ENCODE measurements at regions not wholly inside any gene's neighbourhood (a gene's known extent, or its start where the extent isn't known, plus 50 kb on each side); places are given as distances from the start of the nearest gene placed in this dataset.
A peak's percentile ranks its signal among the peaks of the same experiment; 100 is the strongest.

- DNase-seq (ENCODE audit: low spot score), result no peak
Observed at GRCh38 chr18:1564793-1565192, 660.1 kb downstream of the ADCYAP1 start.

GRCh38 chr18:1571206-1571605 lies 666.5 kb downstream of the ADCYAP1 start:
- DNase-seq (ENCODE audit: low spot score), result no peak

- DNase-seq (ENCODE audit: low spot score), result no peak
Observed at GRCh38 chr18:1573732-1574131, 669.1 kb downstream of the ADCYAP1 start.

GRCh38 chr18:1575084-1575483 lies 670.4 kb downstream of the ADCYAP1 start:
- no peak for DNase-seq (ENCODE audit: low spot score)

- no peak for DNase-seq (ENCODE audit: low spot score)
Observed at GRCh38 chr18:1578505-1578904, 673.8 kb downstream of the ADCYAP1 start.

GRCh38 chr18:1581581-1581980 lies 676.9 kb downstream of the ADCYAP1 start:
- no peak for DNase-seq (ENCODE audit: low spot score)

GRCh38 chr18:1585881-1586488 lies 681.3 kb downstream of the ADCYAP1 start:
- DNase-seq (ENCODE audit: low spot score), result peak; percentile 48

- no peak for DNase-seq (ENCODE audit: low spot score)
Observed at GRCh38 chr18:1593091-1593490, 688.4 kb downstream of the ADCYAP1 start.

- DNase-seq (ENCODE audit: low spot score), result no peak
Observed at GRCh38 chr18:1595195-1595594, 690.5 kb downstream of the ADCYAP1 start.

- no peak for DNase-seq (ENCODE audit: low spot score)
Observed at GRCh38 chr18:1599196-1599595, 694.5 kb downstream of the ADCYAP1 start.

GRCh38 chr18:1604751-1605150 lies 700.1 kb downstream of the ADCYAP1 start:
- no peak for DNase-seq (ENCODE audit: low spot score)

- DNase-seq (ENCODE audit: low spot score), result no peak
Observed at GRCh38 chr18:1618364-1618763, 713.7 kb downstream of the ADCYAP1 start.

GRCh38 chr18:1619507-1619906 lies 714.8 kb downstream of the ADCYAP1 start:
- DNase-seq (ENCODE audit: low spot score), result no peak

GRCh38 chr18:1624612-1625011 lies 719.9 kb downstream of the ADCYAP1 start:
- no peak for DNase-seq (ENCODE audit: low spot score)

GRCh38 chr18:1627494-1627893 lies 722.8 kb downstream of the ADCYAP1 start:
- no peak for DNase-seq (ENCODE audit: low spot score)

GRCh38 chr18:1648712-1649111 lies 744.0 kb downstream of the ADCYAP1 start:
- no peak for DNase-seq (ENCODE audit: low spot score)

GRCh38 chr18:1652018-1652417 lies 747.3 kb downstream of the ADCYAP1 start:
- DNase-seq (ENCODE audit: low spot score), result no peak

GRCh38 chr18:1653873-1654272 lies 749.2 kb downstream of the ADCYAP1 start:
- DNase-seq (ENCODE audit: low spot score), result no peak

GRCh38 chr18:1657876-1658275 lies 753.2 kb downstream of the ADCYAP1 start:
- no peak for DNase-seq (ENCODE audit: low spot score)

GRCh38 chr18:1658908-1659566 lies 754.4 kb downstream of the ADCYAP1 start:
- DNase-seq (ENCODE audit: low spot score), result no peak

- DNase-seq (ENCODE audit: low spot score), result peak; percentile 24
Observed at GRCh38 chr18:1663879-1664705, 759.4 kb downstream of the ADCYAP1 start.

- peak; percentile 51 for DNase-seq (ENCODE audit: low spot score)
Observed at GRCh38 chr18:1665079-1665478, 760.4 kb downstream of the ADCYAP1 start.

- no peak for DNase-seq (ENCODE audit: low spot score)
Observed at GRCh38 chr18:1668279-1668678, 763.6 kb downstream of the ADCYAP1 start.
